ENCODE measurements at regions not wholly inside any gene's neighbourhood (a gene's known extent, or its start where the extent isn't known, plus 50 kb on each side); places are given as distances from the start of the nearest gene placed in this dataset.

- TF ChIP-seq, protein P1, sequence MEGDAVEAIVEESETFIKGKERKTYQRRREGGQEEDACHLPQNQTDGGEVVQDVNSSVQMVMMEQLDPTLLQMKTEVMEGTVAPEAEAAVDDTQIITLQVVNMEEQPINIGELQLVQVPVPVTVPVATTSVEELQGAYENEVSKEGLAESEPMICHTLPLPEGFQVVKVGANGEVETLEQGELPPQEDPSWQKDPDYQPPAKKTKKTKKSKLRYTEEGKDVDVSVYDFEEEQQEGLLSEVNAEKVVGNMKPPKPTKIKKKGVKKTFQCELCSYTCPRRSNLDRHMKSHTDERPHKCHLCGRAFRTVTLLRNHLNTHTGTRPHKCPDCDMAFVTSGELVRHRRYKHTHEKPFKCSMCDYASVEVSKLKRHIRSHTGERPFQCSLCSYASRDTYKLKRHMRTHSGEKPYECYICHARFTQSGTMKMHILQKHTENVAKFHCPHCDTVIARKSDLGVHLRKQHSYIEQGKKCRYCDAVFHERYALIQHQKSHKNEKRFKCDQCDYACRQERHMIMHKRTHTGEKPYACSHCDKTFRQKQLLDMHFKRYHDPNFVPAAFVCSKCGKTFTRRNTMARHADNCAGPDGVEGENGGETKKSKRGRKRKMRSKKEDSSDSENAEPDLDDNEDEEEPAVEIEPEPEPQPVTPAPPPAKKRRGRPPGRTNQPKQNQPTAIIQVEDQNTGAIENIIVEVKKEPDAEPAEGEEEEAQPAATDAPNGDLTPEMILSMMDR (IDR thresholded peaks at IDR 0.05) = no peak
- no peak for TF ChIP-seq EZH2 (IDR thresholded peaks at IDR 0.05)
Measured at GRCh38 chr2:2877427-2877826, 500.2 kb downstream of the EIPR1 start.
